ENCODE measurements at regions not wholly inside any gene's neighbourhood (a gene's known extent, or its start where the extent isn't known, plus 50 kb on each side); places are given as distances from the start of the nearest gene placed in this dataset.

DNA sequence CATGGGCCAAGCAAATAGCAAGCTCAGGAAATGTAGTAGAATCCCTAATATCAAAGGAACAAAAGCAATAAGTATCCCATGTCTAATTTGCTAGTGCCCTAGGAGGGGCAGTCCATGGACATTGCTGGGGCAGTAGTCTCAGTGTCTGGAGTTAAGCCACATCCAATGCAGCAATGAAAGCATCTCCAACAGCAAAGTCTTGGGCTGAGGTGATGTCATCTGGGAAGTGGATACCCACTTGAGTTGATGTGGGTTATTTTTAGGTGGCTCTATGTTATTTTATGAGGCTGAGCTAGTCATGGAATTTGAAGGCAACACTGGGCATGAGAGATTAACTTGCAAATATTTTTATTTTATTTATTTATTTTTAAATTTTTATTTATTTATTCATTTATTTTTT is 540.0 kb downstream of the ETV1 start:
- no peak for DNase-seq (ENCODE audit: low read depth, low spot score)
- H3K4me3 ChIP-seq (ENCODE audit: low read depth, low read length), result no peak overlapping the region
- no peak for TF ChIP-seq CTCF (IDR thresholded peaks at IDR 0.05; ENCODE audit: low read depth, low read length)
- in situ Hi-C loops (cut with HindIII; ENCODE audit: low sequenced_read_pairs), result no loop called here

- no peak for TF ChIP-seq CTCF (IDR thresholded peaks at IDR 0.05; ENCODE audit: low read depth, low read length)
- in situ Hi-C loops (cut with HindIII; ENCODE audit: low sequenced_read_pairs), result no loop called here
- DNase-seq (ENCODE audit: low read depth, low spot score), result no peak
- H3K4me3 ChIP-seq (ENCODE audit: low read depth, low read length), result no peak overlapping the region
These were observed 534.4 kb downstream of the ETV1 start for GRCh38 chr7:13454916-13455592.

DNA sequence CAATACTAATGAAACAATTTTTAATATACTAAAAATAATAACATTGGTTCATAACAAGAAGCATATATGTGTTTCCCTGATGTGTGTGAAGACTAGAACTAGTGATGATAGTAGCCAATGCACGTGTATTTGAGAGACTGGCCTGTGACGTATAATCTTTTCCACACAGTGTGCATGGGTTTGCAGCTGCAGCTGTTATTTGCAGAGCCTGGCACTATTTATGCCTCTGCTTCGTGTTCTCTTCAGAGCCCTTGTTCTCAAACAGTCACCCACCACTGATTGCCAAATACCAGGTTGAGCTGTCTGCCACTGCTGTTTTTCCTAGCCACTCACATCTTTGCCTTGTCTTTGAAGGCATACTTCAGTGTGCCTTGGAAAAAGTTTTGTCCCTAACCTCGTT is 531.7 kb downstream of the ETV1 start:
- no peak for TF ChIP-seq CTCF (IDR thresholded peaks at IDR 0.05; ENCODE audit: low read depth, low read length)
- H3K4me3 ChIP-seq (ENCODE audit: low read depth, low read length), result no peak overlapping the region
- DNase-seq (ENCODE audit: low read depth, low spot score), result no peak
- in situ Hi-C loops (cut with HindIII; ENCODE audit: low sequenced_read_pairs), result no loop called here

GRCh38 chr7:13466874-13467547 is 522.5 kb downstream of the ETV1 start:
- H3K4me3 ChIP-seq (ENCODE audit: low read depth, low read length), result no peak overlapping the region
- no peak for DNase-seq (ENCODE audit: low read depth, low spot score)
- TF ChIP-seq CTCF (IDR thresholded peaks at IDR 0.05; ENCODE audit: low read depth, low read length), result no peak
- in situ Hi-C loops (cut with HindIII; ENCODE audit: low sequenced_read_pairs), result no loop called here

GRCh38 chr7:13476881-13477444 is 512.5 kb downstream of the ETV1 start:
- in situ Hi-C loops (cut with HindIII; ENCODE audit: low sequenced_read_pairs), result no loop called here
- DNase-seq (ENCODE audit: low read depth, low spot score), result no peak
- peak; percentile 15 for TF ChIP-seq CTCF (IDR thresholded peaks at IDR 0.05; ENCODE audit: low read depth, low read length)
- no peak overlapping the region for H3K4me3 ChIP-seq (ENCODE audit: low read depth, low read length)

DNA sequence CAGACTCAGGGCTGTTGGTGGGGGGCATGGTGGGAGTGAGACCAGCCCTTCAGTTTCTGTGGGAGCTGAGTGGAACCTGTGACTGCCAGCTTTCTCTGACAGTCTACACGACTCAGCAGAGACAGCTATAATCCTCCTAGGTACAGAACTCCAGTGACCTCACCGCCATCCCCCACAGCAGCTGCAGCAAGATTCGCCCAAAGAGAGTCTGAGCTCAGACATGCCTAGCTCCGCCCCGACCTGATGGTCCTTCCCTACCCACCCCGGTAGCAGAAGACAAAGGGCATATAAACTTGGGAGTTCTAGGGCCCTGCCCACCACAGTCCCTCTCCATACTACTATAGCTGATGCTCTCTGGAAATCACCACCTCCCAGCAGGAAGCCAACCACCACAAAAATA is 500.1 kb downstream of the ETV1 start:
- H3K4me3 ChIP-seq (ENCODE audit: low read depth, low read length), result no peak overlapping the region

More for the DNA sequence above, 500.1 kb downstream of the ETV1 start:
- TF ChIP-seq CTCF (IDR thresholded peaks at IDR 0.05; ENCODE audit: low read depth, low read length), result no peak
- in situ Hi-C loops (cut with HindIII; ENCODE audit: low sequenced_read_pairs), result no loop called here
- DNase-seq (ENCODE audit: low read depth, low spot score), result no peak
